GM19239 (cell line): ENCODE measurements at regions not wholly inside any gene's neighbourhood (a gene's known extent, or its start where the extent isn't known, plus 50 kb on each side); places are given as distances from the start of the nearest gene placed in this dataset.

Experiments used
- DNase-seq: peaks from one replicate; pipeline ENCODE4 v3.0.0; 2011; ENCODE audit warnings: low spot score; ENCODE audit not compliant: insufficient read length
- FAIRE-seq: peaks from 2 replicates; lab custom pipeline; 2011; peaks lifted over from hg19 to GRCh38; lab: Jason Lieb, UNC

GRCh38 chr5:115414406-115415142, 118.1 kb upstream of the CCDC112 start:
- DNase-seq, result no peak

GRCh38 chr5:115413651-115414050, 117.2 kb upstream of the CCDC112 start:
- no peak for DNase-seq
- FAIRE-seq, result no peak

More at GRCh38 chr5:115414406-115415142, 118.1 kb upstream of the CCDC112 start:
- FAIRE-seq, result no peak

GRCh38 chr5:115409094-115409493, 112.6 kb upstream of the CCDC112 start:
- FAIRE-seq (no peak), DNase-seq (no peak)

- DNase-seq, result no peak
- FAIRE-seq, result no peak
Observed at GRCh38 chr5:115402822-115403577, 106.5 kb upstream of the CCDC112 start.

GRCh38 chr5:115402092-115402491, 105.6 kb upstream of the CCDC112 start:
- DNase-seq (no peak), FAIRE-seq (no peak)

- FAIRE-seq (no peak), DNase-seq (no peak)
Observed at GRCh38 chr5:115398719-115399118, 102.3 kb upstream of the CCDC112 start.

- DNase-seq (no peak), FAIRE-seq (no peak)
Observed at GRCh38 chr5:115396688-115397087, 100.2 kb upstream of the CCDC112 start.

GRCh38 chr5:115396081-115396480, 99.6 kb upstream of the CCDC112 start:
- no peak for FAIRE-seq

GRCh38 chr5:115394531-115394930, 98.1 kb upstream of the CCDC112 start:
- no peak for FAIRE-seq
- DNase-seq, result no peak

More at GRCh38 chr5:115396081-115396480, 99.6 kb upstream of the CCDC112 start:
- no peak for DNase-seq

- FAIRE-seq (no peak), DNase-seq (no peak)
Observed at GRCh38 chr5:115393239-115393638, 96.8 kb upstream of the CCDC112 start.

- DNase-seq (no peak), FAIRE-seq (no peak)
Observed at GRCh38 chr5:115392611-115393010, 96.2 kb upstream of the CCDC112 start.

- DNase-seq (no peak), FAIRE-seq (no peak)
Observed at GRCh38 chr5:115391780-115392179, 95.3 kb upstream of the CCDC112 start.

GRCh38 chr5:115389799-115390382, 93.4 kb upstream of the CCDC112 start:
- FAIRE-seq (no peak), DNase-seq (no peak)

GRCh38 chr5:115389034-115389798, 92.8 kb upstream of the CCDC112 start:
- DNase-seq (no peak), FAIRE-seq (no peak)

GRCh38 chr5:115388240-115388639, 91.8 kb upstream of the CCDC112 start:
- FAIRE-seq (no peak), DNase-seq (no peak)

- DNase-seq, result no peak
- no peak for FAIRE-seq
Observed at GRCh38 chr5:115387816-115388215, 91.4 kb upstream of the CCDC112 start.

GRCh38 chr5:115386657-115387056, 90.2 kb upstream of the CCDC112 start:
- DNase-seq, result no peak

GRCh38 chr5:115384587-115385375, 88.3 kb upstream of the CCDC112 start:
- FAIRE-seq (no peak), DNase-seq (no peak)

More at GRCh38 chr5:115386657-115387056, 90.2 kb upstream of the CCDC112 start:
- no peak for FAIRE-seq

- DNase-seq, result no peak
Observed at GRCh38 chr5:115382989-115383388, 86.5 kb upstream of the CCDC112 start.

More at GRCh38 chr5:115382989-115383388, 86.5 kb upstream of the CCDC112 start:
- FAIRE-seq, result no peak
